Transverse colon (tissue), 4 donors: ENCODE measurements at regions not wholly inside any gene's neighbourhood (a gene's known extent, or its start where the extent isn't known, plus 50 kb on each side); places are given as distances from the start of the nearest gene placed in this dataset.

Experiments used
- DNase-seq: peaks from one replicate; pipeline ENCODE4 v3.0.0-alpha.2; 2019
- H3K27ac ChIP-seq, 4 donors: fragments of 200-600 bp; sonication (generic); 2 replicates each; pipeline ENCODE4 v1.5.1; 2016 to 2018; ENCODE audit warnings: inconsistent platforms in 4 of 4
- H3K27me3 ChIP-seq: fragments of 200-600 bp; sonication (generic); 2 replicates; pipeline ENCODE4 v1.5.1; 2017; ENCODE audit warnings: inconsistent platforms
- H3K36me3 ChIP-seq, 4 donors: fragments of 200-600 bp; sonication (generic); 2 replicates each; pipeline ENCODE4 v1.5.1; 2017 to 2019; ENCODE audit warnings: inconsistent platforms in 4 of 4
- H3K4me1 ChIP-seq, 4 donors: fragments of 200-600 bp; sonication (generic); 2 replicates each; pipeline ENCODE4 v1.5.1; 2017 to 2020; ENCODE audit warnings: inconsistent platforms in 4 of 4
- H3K4me3 ChIP-seq, 4 donors: fragments of 200-600 bp; sonication (generic); 1 replicate in 1 of 4; 2 replicates in 3 of 4; pipeline versions ENCODE4 v1.5.1 to v1.6.1; 2017 to 2019; ENCODE audit warnings: inconsistent platforms in 4 of 4
- H3K9me3 ChIP-seq, 2 donors: fragments of 200-600 bp; sonication (generic); 2 replicates each; pipeline ENCODE4 v1.5.1; 2017 to 2019; ENCODE audit warnings: inconsistent platforms in 2 of 2
- CTCF ChIP-seq, 5 experiments: fragments of 200-600 bp in 3 of 5; fragments of 450-650 bp in 2 of 5; sonication (generic) in 3 of 5; IDR thresholded peaks; 1 replicate in 2 of 5; 2 replicates in 3 of 5; pipeline ENCODE4 v1.5.1; 2016 to 2017; ENCODE audit warnings: antibody characterized with exemption in 5 of 5, inconsistent platforms in 3 of 5, mild to moderate bottlenecking in 2 of 5, moderate library complexity in 1 of 5
- EP300 ChIP-seq: sonication (generic); formaldehyde crosslinking; IDR thresholded peaks from one replicate; pipeline ENCODE4 v1.6.1; 2017; ENCODE audit warnings: antibody characterized with exemption, low read depth
- POLR2A ChIP-seq: fragments of 450-650 bp; IDR thresholded peaks from one replicate; pipeline ENCODE4 v1.6.1; 2016; ENCODE audit warnings: antibody characterized with exemption, mild to moderate bottlenecking, moderate library complexity
- POLR2AphosphoS5 ChIP-seq, 3 donors: sonication (generic); formaldehyde crosslinking; IDR thresholded peaks; one replicate each; pipeline ENCODE4 v1.6.1; 2016; ENCODE audit warnings: antibody characterized with exemption in 3 of 3
- WGBS, 2 donors: methylation state at CpG; one replicate each; pipeline ENCODE4 v1.1.5; 2018; ENCODE audit warnings: low coverage in 1 of 2; 5-methylcytosine and 5-hydroxymethylcytosine counted together
- in situ Hi-C, 4 donors: fragments of 200-750 bp; cut with MboI; loops; one replicate each; pipeline versions ENCODE4 v1.15.0 to v1.15.1; 2017; ENCODE audit warnings: low sequenced_read_pairs in 3 of 4, low pct_ligation_motif_present in 1 of 4, low pct_unique_long_range_greater_than_20kb in 1 of 4
- intact Hi-C: fragments of 100-400 bp; cut with DNase I; formaldehyde crosslinking; loops from one replicate; pipeline ENCODE4 v1.15.1; 2023; ENCODE audit warnings: low total_unique reads

GRCh38 chr10:89949496-89949895 is 248.1 kb downstream of the KIF20B start:
- in situ Hi-C loops = no loop called here
- no peak for DNase-seq
- Histone ChIP-seq H3K4me1 (no peaks in the 10 kb centered on the region), H3K27me3 (no peaks in the 10 kb centered on the region), H3K4me3 (no peak overlapping the region), H3K9me3 (no peaks in the 10 kb centered on the region), H3K27ac (no peak overlapping the region), H3K36me3 (no peaks in the 10 kb centered on the region)
- intact Hi-C loops = no loop called here
- TF ChIP-seq CTCF (IDR thresholded peaks at IDR 0.05) (no peak), POLR2AphosphoS5 (IDR thresholded peaks at IDR 0.05) (no peak), POLR2A (no peak), EP300 (no peak)

DNA sequence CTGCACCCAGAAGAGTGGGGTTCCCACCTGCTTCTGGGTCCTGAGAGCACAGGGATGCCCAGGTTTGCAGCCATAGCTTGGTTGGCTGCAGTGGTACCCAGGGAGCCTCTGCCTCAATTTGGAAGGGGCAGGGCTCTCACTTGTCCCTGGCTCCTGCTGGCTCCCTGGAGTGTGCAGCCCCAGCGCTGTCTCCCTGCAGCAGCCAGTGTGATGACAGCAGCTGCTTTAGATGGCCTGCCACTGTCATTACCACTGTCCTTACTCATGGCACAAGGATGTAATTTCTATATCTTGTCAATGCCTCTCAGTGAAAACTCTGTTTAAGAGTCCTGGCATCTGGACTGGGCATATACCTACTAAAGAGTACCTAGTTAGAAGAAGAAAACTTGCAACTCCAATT is 250.9 kb downstream of the KIF20B start:
- TF ChIP-seq POLR2AphosphoS5 (IDR thresholded peaks at IDR 0.05) (no peak), CTCF (IDR thresholded peaks at IDR 0.05) (no peak), EP300 (no peak)
- H3K27ac ChIP-seq = no peak overlapping the region
- no peaks in the 10 kb centered on the region for H3K9me3 ChIP-seq
- no peak overlapping the region for H3K4me3 ChIP-seq
- in situ Hi-C loops (no loop called here), intact Hi-C loops (loop anchor here (5.0 kb wide), 1 partner anchor 915 kb away; no protein-coding TSS in a partner anchor)
- no peaks in the 10 kb centered on the region for H3K4me1 ChIP-seq
- no peaks in the 10 kb centered on the region for H3K27me3 ChIP-seq
- 62% methylated on average over 1 of the region's 1 CpG; no CpG with 5 or more reads in 1 of the 2 donors for WGBS, 2 donors
- no peak for DNase-seq
- H3K36me3 ChIP-seq = no peaks in the 10 kb centered on the region

- no peak for TF ChIP-seq EP300
- TF ChIP-seq POLR2AphosphoS5 (IDR thresholded peaks at IDR 0.05) = no peak
- no peak for TF ChIP-seq POLR2A
- TF ChIP-seq CTCF (IDR thresholded peaks at IDR 0.05) = no peak
- intact Hi-C loops (loop anchor here (5.0 kb wide), 1 partner anchor 915 kb away; no protein-coding TSS in a partner anchor), in situ Hi-C loops (no loop called here)
- Histone ChIP-seq H3K27ac (no peak overlapping the region), H3K27me3 (no peaks in the 10 kb centered on the region), H3K4me1 (no peaks in the 10 kb centered on the region), H3K9me3 (no peaks in the 10 kb centered on the region), H3K4me3 (no peak overlapping the region), H3K36me3 (no peaks in the 10 kb centered on the region)
- DNase-seq = no peak
These were observed 251.4 kb downstream of the KIF20B start for GRCh38 chr10:89952751-89953150.

DNA sequence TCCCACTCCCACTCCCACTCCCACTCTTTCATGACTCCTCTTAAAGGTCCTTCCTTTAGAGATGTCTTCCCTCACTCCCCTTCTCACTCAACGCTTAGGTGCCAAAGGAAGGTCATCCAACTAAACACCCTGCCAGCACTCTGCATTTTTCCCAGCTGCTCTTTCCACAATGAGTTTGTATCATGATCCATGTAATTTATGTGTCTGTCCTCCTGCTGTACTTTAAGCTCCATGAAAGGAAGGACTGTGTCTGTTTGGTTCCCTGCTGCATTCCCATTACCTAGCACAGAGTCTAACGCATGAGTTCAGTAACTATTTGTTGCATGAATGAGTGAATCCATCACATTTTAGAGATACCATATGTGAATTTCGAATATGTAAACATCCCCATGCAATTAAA is 252.7 kb downstream of the KIF20B start:
- WGBS, 2 donors = 52 to 63% methylated on average over 3 of the region's 3 CpGs
- H3K27me3 ChIP-seq = no peaks in the 10 kb centered on the region
- no peak for TF ChIP-seq POLR2AphosphoS5 (IDR thresholded peaks at IDR 0.05)
- no peak for TF ChIP-seq EP300
- no peak for TF ChIP-seq CTCF (IDR thresholded peaks at IDR 0.05)
- no peak for TF ChIP-seq POLR2A
- H3K36me3 ChIP-seq = no peaks in the 10 kb centered on the region
- intact Hi-C loops (loop anchor here (5.0 kb wide), 1 partner anchor 917 kb away; no protein-coding TSS in a partner anchor), in situ Hi-C loops (no loop called here)
- no peak for DNase-seq
- H3K9me3 ChIP-seq = no peaks in the 10 kb centered on the region
- H3K4me3 ChIP-seq = no peak overlapping the region
- no peak overlapping the region for H3K27ac ChIP-seq
- H3K4me1 ChIP-seq = no peaks in the 10 kb centered on the region
